Activated naive CD4-positive, alpha-beta T cell treated with anti-CD3 and anti-CD28 coated beads for 36 hours (primary cell): ENCODE measurements at regions not wholly inside any gene's neighbourhood (a gene's known extent, or its start where the extent isn't known, plus 50 kb on each side); places are given as distances from the start of the nearest gene placed in this dataset.

Experiments
- CTCF ChIA-PET: fragments of 350-600 bp; sonication (Branson Sonifier 250); formaldehyde crosslinking; loops from one replicate; lab custom pipeline; 2021; ENCODE audit warnings: antibody characterized with exemption; lab: Charles Lee
- DNase-seq: peaks from one replicate; pipeline ENCODE4 v3.0.0-alpha.2; 2020
- H3K27ac Mint-ChIP-seq: one replicate; pipeline ENCODE4 v1.8.0; 2021; ENCODE audit warnings: mild to moderate bottlenecking, mixed read lengths
- H3K27me3 Mint-ChIP-seq: one replicate; pipeline ENCODE4 v1.8.0; 2021; ENCODE audit warnings: low read depth, mixed read lengths
- H3K36me3 Mint-ChIP-seq: one replicate; pipeline ENCODE4 v1.8.0; 2021; ENCODE audit warnings: low read depth, mixed read lengths
- H3K4me1 Mint-ChIP-seq: one replicate; pipeline ENCODE4 v1.8.0; 2021; ENCODE audit warnings: low read depth, mixed read lengths
- H3K4me3 Mint-ChIP-seq: one replicate; pipeline ENCODE4 v1.8.0; 2021; ENCODE audit warnings: mild to moderate bottlenecking, moderate library complexity, mixed read lengths
- H3K9me3 Mint-ChIP-seq: one replicate; pipeline ENCODE4 v1.8.0; 2021; ENCODE audit warnings: mixed read lengths
- intact Hi-C: fragments of 100-400 bp; cut with micrococcal nuclease; formaldehyde crosslinking; loops from one replicate; pipeline ENCODE4 v1.15.1; 2023

DNA sequence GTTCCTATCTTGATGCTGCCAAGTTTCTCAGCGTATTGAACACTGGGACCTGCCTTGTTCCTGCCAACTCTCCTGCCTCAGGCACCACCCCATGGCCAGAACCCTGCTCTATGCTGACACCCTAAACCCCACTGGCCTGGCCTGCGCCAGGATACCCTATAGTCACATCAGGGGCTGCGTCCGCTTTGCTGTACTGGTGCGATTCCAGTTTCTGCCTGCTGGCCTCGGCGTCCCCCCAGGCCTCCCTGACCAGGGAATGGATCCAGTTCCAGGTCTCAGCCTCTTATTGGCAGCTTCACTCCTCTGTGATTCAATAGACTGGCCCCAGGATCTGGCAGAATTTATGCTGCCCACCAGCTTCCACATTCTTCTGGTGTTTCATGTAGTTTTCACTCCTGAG, 55.0 kb downstream of the GPR6 start:
- CTCF ChIA-PET, result no interaction called here
- no peaks in the 10 kb centered on the region for H3K27me3 Mint-ChIP-seq
- intact Hi-C loops, result no loop called here
- H3K4me1 Mint-ChIP-seq, result no peaks in the 10 kb centered on the region
- H3K27ac Mint-ChIP-seq, result no peak overlapping the region
- H3K9me3 Mint-ChIP-seq, result no peaks in the 10 kb centered on the region
- H3K4me3 Mint-ChIP-seq, result no peak overlapping the region
- no peaks in the 10 kb centered on the region for H3K36me3 Mint-ChIP-seq
- DNase-seq, result no peak

DNA sequence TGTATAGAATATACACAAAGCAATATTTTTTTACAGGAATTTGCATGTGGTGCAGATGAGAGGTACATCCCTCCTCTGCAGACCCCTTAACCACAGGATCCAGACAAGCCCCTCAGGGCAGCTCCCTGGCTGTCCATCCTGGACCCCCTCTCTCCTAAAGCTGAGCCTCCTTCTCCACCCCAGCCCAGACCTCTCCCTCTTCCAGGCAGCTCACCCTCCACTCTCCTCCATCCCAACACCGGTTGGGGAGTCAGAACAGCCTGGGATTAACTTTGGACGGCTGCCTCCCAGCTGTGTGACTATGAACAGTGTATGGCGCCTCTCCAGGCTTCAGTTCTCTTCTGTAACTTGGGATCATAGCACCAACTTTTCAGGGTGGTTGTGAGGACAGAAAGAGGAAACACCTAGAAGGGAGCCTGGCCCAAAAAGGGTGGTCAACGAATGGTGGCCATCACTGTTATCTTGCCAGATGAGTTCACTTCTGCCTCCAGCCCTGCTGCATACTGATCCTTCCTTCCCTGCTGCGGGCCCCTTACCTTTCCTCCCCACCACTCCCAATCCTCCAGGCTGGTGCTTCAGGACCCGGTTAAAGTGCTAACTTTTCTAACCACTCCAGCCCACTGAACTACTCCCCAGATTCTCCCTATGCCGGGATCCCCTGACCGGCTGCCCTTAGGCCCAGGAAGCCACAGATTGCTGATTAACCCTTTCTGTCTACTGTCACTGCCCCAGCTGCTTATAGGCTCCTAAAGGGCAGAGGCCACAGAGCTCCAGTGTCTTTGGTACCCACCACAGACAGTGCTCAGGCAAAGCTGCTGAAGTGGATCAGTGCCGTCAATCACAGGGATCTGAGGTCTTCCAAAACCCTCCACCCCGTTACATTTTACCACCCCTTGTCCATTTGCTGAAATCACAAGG, 55.9 kb downstream of the GPR6 start:
- no peaks in the 10 kb centered on the region for H3K9me3 Mint-ChIP-seq
- no peaks in the 10 kb centered on the region for H3K27me3 Mint-ChIP-seq
- no peak overlapping the region for H3K4me3 Mint-ChIP-seq
- CTCF ChIA-PET, result no interaction called here
- H3K36me3 Mint-ChIP-seq, result no peaks in the 10 kb centered on the region
- H3K4me1 Mint-ChIP-seq, result no peaks in the 10 kb centered on the region
- intact Hi-C loops, result no loop called here
- no peak for DNase-seq
- no peak overlapping the region for H3K27ac Mint-ChIP-seq

DNA sequence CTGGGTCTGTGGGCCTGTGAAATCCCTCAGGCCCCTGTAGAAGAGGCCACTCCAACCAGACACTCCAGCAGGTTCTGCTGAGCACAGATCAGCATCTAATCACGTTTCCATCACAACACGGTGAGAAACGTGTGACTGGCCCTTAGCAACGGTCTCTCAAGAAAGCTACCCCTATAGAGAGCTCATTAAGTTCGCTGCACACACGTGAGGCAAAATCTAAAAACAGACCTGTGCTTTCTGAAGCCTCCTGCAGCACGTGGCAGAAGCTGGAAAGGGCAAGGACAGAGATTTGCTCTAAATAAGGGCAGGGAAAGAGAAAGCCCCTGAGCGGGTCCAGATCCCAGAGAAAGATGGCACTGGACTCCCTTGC, 56.5 kb downstream of the GPR6 start:
- no peak overlapping the region for H3K4me3 Mint-ChIP-seq
- no peak overlapping the region for H3K27ac Mint-ChIP-seq
- H3K4me1 Mint-ChIP-seq, result peaks cover 4% of the 10 kb centered on the region
- H3K27me3 Mint-ChIP-seq, result no peaks in the 10 kb centered on the region
- CTCF ChIA-PET, result interaction anchor here (6.8 kb wide), 1 partner anchor 331 kb away, joined by 134 read pairs; no protein-coding TSS in a partner anchor
- H3K9me3 Mint-ChIP-seq, result no peaks in the 10 kb centered on the region
- H3K36me3 Mint-ChIP-seq, result no peaks in the 10 kb centered on the region
- intact Hi-C loops, result loop anchor here (5.0 kb wide), 1 partner anchor 72 kb away; no protein-coding TSS in a partner anchor
- DNase-seq, result no peak

DNA sequence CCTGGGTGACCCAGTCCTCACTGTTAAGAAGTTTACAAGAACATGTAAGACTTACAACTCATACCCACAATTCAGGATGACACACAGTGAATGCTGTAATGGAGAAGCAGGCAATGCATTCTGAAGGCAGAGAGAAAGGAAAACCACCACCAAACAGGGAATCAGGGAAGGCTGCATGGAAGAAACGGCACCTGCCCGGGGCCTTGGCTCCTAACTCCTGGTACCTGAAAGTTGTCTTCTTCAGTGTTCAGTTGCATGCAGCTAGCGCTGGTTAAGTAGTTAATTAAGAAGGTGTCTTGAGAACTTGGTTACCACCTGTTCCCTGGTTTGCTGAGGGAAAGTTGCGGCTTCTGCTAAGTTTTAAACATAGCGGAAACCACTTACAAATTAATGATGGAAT, 57.2 kb downstream of the GPR6 start:
- no peak for DNase-seq
- no peaks in the 10 kb centered on the region for H3K36me3 Mint-ChIP-seq
- H3K27ac Mint-ChIP-seq, result no peak overlapping the region
- CTCF ChIA-PET, result interaction anchor here (6.8 kb wide), 1 partner anchor 332 kb away, joined by 134 read pairs; no protein-coding TSS in a partner anchor
- intact Hi-C loops, result loop anchor here (5.0 kb wide), 1 partner anchor 73 kb away; no protein-coding TSS in a partner anchor
- H3K9me3 Mint-ChIP-seq, result no peaks in the 10 kb centered on the region
- H3K4me1 Mint-ChIP-seq, result peaks cover 10% of the 10 kb centered on the region
- H3K4me3 Mint-ChIP-seq, result no peak overlapping the region
- no peaks in the 10 kb centered on the region for H3K27me3 Mint-ChIP-seq

DNA sequence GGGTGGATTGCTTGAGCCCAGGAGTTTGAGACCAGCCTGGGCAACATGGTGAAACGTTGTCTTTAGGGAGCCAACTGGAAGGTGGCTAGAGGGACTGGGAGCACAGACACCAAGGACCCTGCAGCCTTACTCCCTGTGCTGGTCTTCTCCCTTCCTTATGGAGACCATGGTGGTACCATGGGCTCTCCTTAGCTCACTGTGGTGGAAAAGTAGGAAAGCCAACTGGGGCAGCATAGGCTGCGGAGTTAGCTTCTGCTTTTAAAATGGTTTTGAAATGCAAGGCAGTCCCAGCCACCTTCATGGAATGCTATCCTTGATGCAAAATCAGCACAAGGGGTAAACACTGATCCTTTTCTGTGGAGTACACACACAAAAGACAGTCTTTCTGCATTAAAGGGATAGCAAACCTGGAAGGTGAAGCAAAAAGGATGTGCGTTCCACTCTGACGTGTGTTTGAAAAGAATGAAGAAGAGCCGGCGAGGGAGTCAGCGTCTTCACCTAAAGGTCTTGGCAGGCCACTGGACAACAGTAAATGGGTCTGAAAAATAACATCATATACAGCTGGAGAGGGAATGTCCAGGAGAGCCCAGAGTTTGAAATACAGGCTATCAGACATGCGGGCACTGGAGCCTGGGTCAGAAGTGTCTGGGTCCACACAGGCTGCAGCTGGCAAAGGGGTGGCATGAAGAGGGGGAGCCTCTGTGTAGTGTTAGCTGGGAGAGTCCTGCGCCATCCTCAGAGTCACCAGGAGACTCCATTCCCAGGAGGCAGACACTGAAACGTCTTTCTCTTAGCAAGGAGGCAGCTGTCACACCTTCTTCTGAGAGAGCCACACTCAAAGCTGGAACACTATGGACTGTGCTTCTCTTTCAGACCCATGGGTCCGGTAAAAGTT, 58.5 kb downstream of the GPR6 start:
- CTCF ChIA-PET, result interaction anchor here (0.8 to 6.8 kb wide), 3 partner anchors 333 to 353 kb away, joined by 3 to 134 read pairs (median 3); no protein-coding TSS in a partner anchor
- no peak for DNase-seq
- H3K4me1 Mint-ChIP-seq, result peaks cover 12% of the 10 kb centered on the region
- no peak overlapping the region for H3K27ac Mint-ChIP-seq
- no peak overlapping the region for H3K4me3 Mint-ChIP-seq
- H3K9me3 Mint-ChIP-seq, result no peaks in the 10 kb centered on the region
- no peaks in the 10 kb centered on the region for H3K36me3 Mint-ChIP-seq
- intact Hi-C loops, result loop anchor here (5.0 kb wide), 1 partner anchor 74 kb away; no protein-coding TSS in a partner anchor
- H3K27me3 Mint-ChIP-seq, result no peaks in the 10 kb centered on the region

DNA sequence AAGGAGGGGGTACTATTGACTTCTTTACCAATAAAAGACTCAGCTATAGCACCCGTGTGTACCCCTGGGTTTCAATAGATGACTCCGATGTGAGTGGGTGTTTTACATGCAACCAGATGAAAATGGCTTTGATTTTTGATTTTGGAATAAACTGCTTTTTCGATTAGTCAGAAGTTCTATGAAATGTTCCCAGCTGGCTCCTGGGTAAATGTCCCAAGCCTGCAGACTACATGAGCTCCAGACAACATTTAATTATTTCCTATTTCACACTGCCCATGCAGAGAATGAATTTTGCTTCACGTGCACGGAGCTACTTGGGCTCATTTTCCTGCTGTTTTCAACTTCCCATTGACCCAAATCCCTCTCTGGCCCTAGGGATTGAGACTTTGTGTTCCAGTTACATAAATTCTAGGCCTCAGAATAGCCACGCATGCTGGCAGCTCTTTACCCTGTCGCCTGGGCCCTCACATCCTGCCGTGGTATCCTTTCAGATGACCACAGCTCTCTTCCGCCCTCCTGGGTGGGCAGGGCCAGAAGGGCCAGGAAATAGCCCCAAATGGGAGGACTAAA, 59.7 kb downstream of the GPR6 start:
- Mint-ChIP-seq H3K9me3 (no peaks in the 10 kb centered on the region), H3K36me3 (no peaks in the 10 kb centered on the region), H3K27ac (no peak overlapping the region), H3K4me3 (no peak overlapping the region), H3K4me1 (peaks cover 12% of the 10 kb centered on the region), H3K27me3 (no peaks in the 10 kb centered on the region)
- DNase-seq, result no peak
- intact Hi-C loops, result loop anchor here (5.0 kb wide), 1 partner anchor 76 kb away; no protein-coding TSS in a partner anchor
- CTCF ChIA-PET, result interaction anchor here (0.6 to 6.8 kb wide), 6 partner anchors 15 to 442 kb away, joined by 3 to 134 read pairs (median 13); no protein-coding TSS in a partner anchor

DNA sequence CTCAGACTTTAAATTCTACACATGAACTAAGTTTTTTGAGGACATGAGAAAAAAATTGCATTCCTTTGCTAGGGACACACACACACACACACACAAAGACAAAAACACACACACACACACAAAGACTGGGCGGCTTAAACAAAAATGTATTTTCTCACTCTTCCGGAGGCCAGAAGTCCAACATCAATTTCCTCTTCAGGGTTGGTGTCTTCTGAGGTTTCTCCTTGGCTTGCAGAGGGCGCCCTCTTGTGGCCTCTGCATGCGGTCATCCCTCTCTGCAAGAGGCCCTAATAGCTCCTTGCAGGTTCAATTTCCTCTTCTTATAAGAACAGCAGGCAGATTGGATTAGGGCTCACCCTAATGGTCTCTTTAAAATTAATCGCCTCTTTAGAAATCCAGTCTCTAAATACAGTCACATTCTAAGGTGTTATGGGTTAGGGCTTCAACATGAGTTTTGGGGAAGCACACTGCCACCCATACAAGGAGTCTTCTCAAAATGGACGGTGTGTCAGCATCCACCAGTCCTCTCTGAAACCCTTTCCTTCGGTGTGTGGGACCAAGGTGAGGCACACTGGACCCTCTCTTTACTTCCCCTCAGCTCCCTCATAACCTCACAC, 61.4 kb downstream of the GPR6 start:
- CTCF ChIA-PET, result interaction anchor here (0.6 to 6.8 kb wide), 94 partner anchors 9 to 876 kb away, joined by 3 to 134 read pairs (median 4); partner anchors contain the start of genes AK9, CD164, FIG4 and GPR6
- Mint-ChIP-seq H3K4me1 (peaks cover 12% of the 10 kb centered on the region), H3K36me3 (no peaks in the 10 kb centered on the region), H3K4me3 (peak overlapping the region; percentile 84), H3K27me3 (no peaks in the 10 kb centered on the region), H3K9me3 (no peaks in the 10 kb centered on the region), H3K27ac (peak overlapping the region; percentile 96)
- DNase-seq, result peak; percentile 92
- intact Hi-C loops, result loop anchor here (1.0 to 5.0 kb wide), 4 partner anchors 77 to 512 kb away; no protein-coding TSS in a partner anchor

DNA sequence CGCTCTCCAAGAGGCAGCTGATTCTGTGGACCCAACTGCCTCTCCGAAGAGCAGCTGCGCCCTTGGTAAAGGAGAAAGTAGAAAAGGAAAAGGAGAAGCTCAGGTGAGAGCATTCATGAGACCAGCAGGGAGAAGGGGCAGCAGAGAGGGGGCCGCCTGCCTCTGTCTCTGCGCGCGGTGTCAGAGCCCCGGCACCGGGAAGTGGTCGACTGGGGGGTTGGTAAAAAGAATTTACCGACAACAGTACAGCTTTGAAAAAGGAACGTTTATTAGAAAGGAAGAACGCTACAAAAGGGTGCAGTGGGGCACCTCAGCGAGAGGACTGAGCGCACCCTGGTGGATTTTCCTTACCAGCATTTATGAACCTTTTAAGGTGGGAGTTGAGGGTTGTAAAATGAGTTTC, 61.9 kb downstream of the GPR6 start:
- Mint-ChIP-seq H3K27ac (peak overlapping the region; percentile 96), H3K27me3 (no peaks in the 10 kb centered on the region), H3K36me3 (no peaks in the 10 kb centered on the region), H3K4me1 (peaks cover 12% of the 10 kb centered on the region), H3K4me3 (peak overlapping the region; percentile 84), H3K9me3 (no peaks in the 10 kb centered on the region)
- peak; percentile 73 for DNase-seq
- CTCF ChIA-PET, result interaction anchor here (0.6 to 6.8 kb wide), 88 partner anchors 10 to 876 kb away, joined by 3 to 134 read pairs (median 4); partner anchors contain the start of genes AK9, CD164, FIG4 and GPR6
- intact Hi-C loops, result loop anchor here (1.0 to 5.0 kb wide), 10 partner anchors 62 to 853 kb away; partner anchors contain the start of genes CD164, GPR6 and WASF1

DNA sequence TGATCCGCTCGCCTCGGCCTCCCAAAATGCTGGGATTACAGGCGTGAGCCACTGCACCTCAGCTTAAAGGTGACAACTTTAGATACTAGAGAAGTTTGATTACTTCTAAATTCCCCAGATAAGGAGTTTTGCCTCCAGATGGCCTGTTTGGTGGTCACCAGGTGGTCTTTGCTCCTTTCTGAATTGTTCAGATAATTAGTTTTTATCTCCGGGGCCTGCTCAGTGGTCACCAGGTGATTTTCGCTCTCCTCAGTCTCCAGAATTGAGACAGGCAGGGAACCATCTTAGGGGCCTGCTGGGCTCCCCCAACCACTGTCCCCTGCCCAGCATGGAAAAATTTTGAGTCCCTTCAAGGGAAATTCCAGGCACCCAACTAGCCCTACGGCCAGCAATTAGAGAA, 62.6 kb downstream of the GPR6 start:
- intact Hi-C loops, result loop anchor here (1.0 to 5.0 kb wide), 6 partner anchors 62 to 853 kb away; partner anchors contain the start of genes CD164, GPR6 and WASF1
- Mint-ChIP-seq H3K4me1 (peaks cover 12% of the 10 kb centered on the region), H3K27me3 (no peaks in the 10 kb centered on the region), H3K4me3 (no peak overlapping the region), H3K27ac (no peak overlapping the region), H3K36me3 (no peaks in the 10 kb centered on the region), H3K9me3 (no peaks in the 10 kb centered on the region)
- DNase-seq, result no peak
- CTCF ChIA-PET, result interaction anchor here (0.6 to 6.8 kb wide), 34 partner anchors 9 to 556 kb away, joined by 3 to 134 read pairs (median 7); partner anchors contain the start of genes AK9 and FIG4

DNA sequence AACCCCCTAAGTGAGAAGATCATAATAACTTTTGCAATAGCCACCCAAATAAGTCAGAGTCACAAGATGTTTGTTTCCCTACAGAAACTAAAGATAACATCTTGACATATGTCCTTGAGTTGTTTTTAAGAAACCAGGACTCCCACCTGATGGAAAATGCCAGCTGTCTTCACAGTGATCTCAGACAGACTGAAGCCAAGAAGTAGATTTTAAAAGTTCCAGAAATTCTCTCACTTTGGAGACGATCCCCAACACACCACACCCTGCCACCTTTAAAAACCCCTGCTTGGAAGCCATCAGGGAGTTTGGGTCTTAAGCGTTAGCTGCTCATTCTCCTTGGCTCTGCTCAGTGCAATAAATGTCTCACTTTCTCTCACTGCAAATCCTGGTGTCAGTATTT, 63.0 kb downstream of the GPR6 start:
- H3K27me3 Mint-ChIP-seq, result no peaks in the 10 kb centered on the region
- intact Hi-C loops, result loop anchor here (2.0 to 5.0 kb wide), 3 partner anchors 136 to 658 kb away; partner anchors contain the start of genes CD164 and WASF1
- H3K9me3 Mint-ChIP-seq, result no peaks in the 10 kb centered on the region
- no peak overlapping the region for H3K27ac Mint-ChIP-seq
- CTCF ChIA-PET, result interaction anchor here (2.3 to 6.8 kb wide), 6 partner anchors 12 to 349 kb away, joined by 13 to 134 read pairs (median 30); no protein-coding TSS in a partner anchor
- no peaks in the 10 kb centered on the region for H3K36me3 Mint-ChIP-seq
- no peak for DNase-seq
- no peak overlapping the region for H3K4me3 Mint-ChIP-seq
- peaks cover 12% of the 10 kb centered on the region for H3K4me1 Mint-ChIP-seq

DNA sequence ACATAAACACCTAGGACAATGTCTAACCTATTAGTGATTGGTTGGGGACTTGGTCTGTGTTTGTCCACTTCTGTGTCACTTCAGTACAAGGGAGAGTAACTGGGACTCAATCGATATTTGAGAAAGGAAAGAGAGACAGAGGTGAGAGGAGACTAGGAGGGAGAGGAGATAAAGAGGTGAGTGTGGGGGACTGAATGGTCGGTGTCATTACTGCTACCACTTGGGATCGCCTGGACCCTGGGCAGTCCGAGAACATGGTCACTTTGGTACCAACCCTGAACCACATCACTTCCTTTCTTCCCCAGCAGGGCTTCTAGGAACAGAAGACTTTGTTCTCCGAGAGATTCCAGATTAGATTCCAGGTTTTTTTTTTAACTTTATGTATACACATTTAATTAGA, 63.7 kb downstream of the GPR6 start:
- H3K27me3 Mint-ChIP-seq, result no peaks in the 10 kb centered on the region
- H3K27ac Mint-ChIP-seq, result no peak overlapping the region
- CTCF ChIA-PET, result interaction anchor here (3.8 to 4.3 kb wide), 2 partner anchors 11 to 348 kb away, joined by 28 to 74 read pairs; no protein-coding TSS in a partner anchor
- H3K4me3 Mint-ChIP-seq, result no peak overlapping the region
- no peak for DNase-seq
- H3K36me3 Mint-ChIP-seq, result no peaks in the 10 kb centered on the region
- intact Hi-C loops, result loop anchor here (2.0 to 5.0 kb wide), 3 partner anchors 135 to 659 kb away; partner anchors contain the start of genes CD164 and WASF1
- H3K4me1 Mint-ChIP-seq, result peaks cover 12% of the 10 kb centered on the region
- H3K9me3 Mint-ChIP-seq, result no peaks in the 10 kb centered on the region
